Muscle of back (tissue), 3 donors: ENCODE measurements at regions not wholly inside any gene's neighbourhood (a gene's known extent, or its start where the extent isn't known, plus 50 kb on each side); places are given as distances from the start of the nearest gene placed in this dataset.
A peak's percentile ranks its signal among the peaks of the same experiment; 100 is the strongest.
"Not testable (repeated sequence)": the region's sequence is repeated elsewhere in the genome, so short reads cannot be mapped to it uniquely, and the experiment has no call there.

Experiments used
- DNase-seq, 3 donors: peaks; one replicate each; pipeline versions ENCODE4 v3.0.0 to v3.0.0-alpha.2; 2013

GRCh38 chr6:22184371-22184770, 112.5 kb downstream of the PRL start:
- DNase-seq: no peak

GRCh38 chr6:22189946-22190345, 106.9 kb downstream of the PRL start:
- DNase-seq: no peak

- DNase-seq: no peak
Observed at GRCh38 chr6:22194188-22194921, 102.5 kb downstream of the PRL start.

- DNase-seq: peak in 1 of 3 donors; percentile 54
Observed at GRCh38 chr6:22199771-22200170, 97.1 kb downstream of the PRL start.

GRCh38 chr6:22204153-22204552, 92.7 kb downstream of the PRL start:
- DNase-seq: no peak

- DNase-seq: no peak
Observed at GRCh38 chr6:22205266-22205665, 91.6 kb downstream of the PRL start.

GRCh38 chr6:22206106-22206505, 90.7 kb downstream of the PRL start:
- DNase-seq: no peak

- DNase-seq: peak in 1 of 3 donors; percentile 41
Observed at GRCh38 chr6:22208026-22208425, 88.8 kb downstream of the PRL start.

GRCh38 chr6:22214314-22214713, 82.5 kb downstream of the PRL start:
- DNase-seq: no peak

- DNase-seq: not testable (repeated sequence)
Observed at GRCh38 chr6:22215474-22215873, 81.4 kb downstream of the PRL start.

- DNase-seq: no peak
Observed at GRCh38 chr6:22218410-22218809, 78.4 kb downstream of the PRL start.

- DNase-seq: peak in 1 of 3 donors; percentile 43
Observed at GRCh38 chr6:22219925-22220324, 76.9 kb downstream of the PRL start.

- DNase-seq: no peak
Observed at GRCh38 chr6:22221211-22221610, 75.6 kb downstream of the PRL start.

- DNase-seq: no peak
Observed at GRCh38 chr6:22221630-22222029, 75.2 kb downstream of the PRL start.

- no peak for DNase-seq
Observed at GRCh38 chr6:22222469-22222868, 74.4 kb downstream of the PRL start.

GRCh38 chr6:22227824-22228610, 68.8 kb downstream of the PRL start:
- DNase-seq: no peak

GRCh38 chr6:22231050-22231449, 65.8 kb downstream of the PRL start:
- no peak for DNase-seq

- DNase-seq: no peak
Observed at GRCh38 chr6:22231616-22232015, 65.2 kb downstream of the PRL start.

- DNase-seq: peak in 1 of 3 donors; percentile 93
Observed at GRCh38 chr6:22236626-22237414, 60.0 kb downstream of the PRL start.
